ENCODE measurements at regions not wholly inside any gene's neighbourhood (a gene's known extent, or its start where the extent isn't known, plus 50 kb on each side); places are given as distances from the start of the nearest gene placed in this dataset.

DNA sequence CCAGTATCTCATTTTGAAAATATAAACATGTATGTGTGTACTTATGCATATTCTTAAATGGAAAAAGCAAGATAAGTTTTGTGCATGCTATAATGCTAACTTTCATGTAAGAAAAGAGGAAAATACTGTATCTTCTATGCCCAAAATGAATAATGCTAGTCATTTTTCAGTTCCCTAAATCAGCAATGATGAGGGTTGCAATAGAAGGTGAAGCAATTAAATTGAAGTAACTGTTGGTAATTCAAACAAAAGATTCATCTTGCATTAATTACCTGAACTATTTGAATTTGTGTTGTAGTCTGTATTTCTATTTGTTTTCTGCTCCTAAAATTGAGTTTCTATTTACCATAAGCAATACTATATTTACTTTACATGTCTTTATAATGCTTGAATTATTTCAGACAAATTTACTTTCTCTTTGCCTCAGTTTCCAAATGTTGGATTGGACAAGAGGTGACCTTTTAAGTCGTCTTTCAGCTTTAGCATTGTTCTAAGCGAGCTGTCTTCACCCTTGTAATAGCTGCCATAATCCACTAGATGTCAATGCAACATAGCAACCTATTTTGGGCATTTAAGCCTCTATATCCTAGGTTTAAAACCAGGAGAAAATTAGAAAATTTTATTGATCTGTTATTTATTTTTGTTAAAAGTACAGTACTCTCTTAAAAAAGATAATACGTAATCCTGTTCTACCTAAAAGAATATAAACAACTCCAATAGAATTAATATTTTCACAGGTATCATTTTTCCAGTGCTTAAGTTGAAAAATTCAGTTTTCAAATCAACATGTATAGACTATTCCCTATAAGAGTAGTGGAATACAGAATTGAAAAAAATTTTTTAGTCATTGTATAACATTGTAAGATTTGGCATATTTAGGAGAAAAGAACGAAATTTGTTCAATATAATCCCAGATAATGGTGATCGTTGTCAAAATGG, 52.3 kb upstream of the IFNGR1 start:
- Histone ChIP-seq H3K9me3 (no peaks in the 10 kb centered on the region), H3K4me1 (peaks cover 0 to 9% (median 4%) of the 10 kb centered on the region in 4 donors), H3K36me3 (no peaks in the 10 kb centered on the region), H3K27ac (no peak overlapping the region), H3K4me3 (no peak overlapping the region), H3K27me3 (no peaks in the 10 kb centered on the region)
- ATAC-seq (ENCODE audit: low FRiP score in 2 of 2) (peak in 1 of 2 donors; percentile 92), DNase-seq (no peak)
- TF ChIP-seq POLR2A (IDR thresholded peaks at IDR 0.05) (no peak), CTCF (IDR thresholded peaks at IDR 0.05) (peak; percentile 74 to 89 (median 84))
- 39 to 41% methylated on average over 5 of the region's 5 CpGs for WGBS, 2 donors

- ATAC-seq (ENCODE audit: low FRiP score in 2 of 2) = no peak
- H3K36me3 ChIP-seq = no peaks in the 10 kb centered on the region
- WGBS, 2 donors = 54 to 73% methylated on average over 3 of the region's 3 CpGs
- H3K4me1 ChIP-seq = peaks cover 3 to 12% (median 8%) of the 10 kb centered on the region in 4 donors
- DNase-seq = no peak
- no peaks in the 10 kb centered on the region for H3K9me3 ChIP-seq
- H3K27me3 ChIP-seq = no peaks in the 10 kb centered on the region
- no peak overlapping the region for H3K4me3 ChIP-seq
- TF ChIP-seq POLR2AphosphoS5 (IDR thresholded peaks at IDR 0.05) (no peak), POLR2A (IDR thresholded peaks at IDR 0.05) (no peak), CTCF (IDR thresholded peaks at IDR 0.05) (no peak), EP300 (IDR thresholded peaks at IDR 0.05) (no peak)
- H3K27ac ChIP-seq = no peak overlapping the region
Observed at GRCh38 chr6:137269803-137270202, 50.6 kb upstream of the IFNGR1 start.

DNA sequence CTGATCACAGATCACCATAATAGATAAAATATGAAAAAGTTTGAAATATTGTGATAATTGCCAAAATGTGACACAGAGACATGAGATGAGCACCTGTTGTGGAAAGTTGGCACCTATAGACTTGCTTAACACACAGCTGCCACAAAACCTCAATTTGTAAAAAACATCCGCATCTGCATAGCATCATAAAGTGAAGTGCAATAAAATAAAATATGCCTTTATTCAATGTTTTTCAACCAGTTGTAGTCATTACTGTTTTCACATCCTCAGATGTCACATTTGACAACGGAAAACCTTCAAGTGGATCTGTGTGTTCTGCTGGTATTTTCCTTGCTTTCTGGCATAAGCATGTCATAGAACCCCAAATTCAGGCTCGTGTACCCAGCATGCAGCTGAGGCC, 50.2 kb upstream of the IFNGR1 start:
- Histone ChIP-seq H3K4me1 (peaks cover 3 to 12% (median 8%) of the 10 kb centered on the region in 4 donors), H3K27me3 (no peaks in the 10 kb centered on the region), H3K9me3 (no peaks in the 10 kb centered on the region), H3K36me3 (no peaks in the 10 kb centered on the region), H3K27ac (no peak overlapping the region), H3K4me3 (no peak overlapping the region)
- DNase-seq (no peak), ATAC-seq (ENCODE audit: low FRiP score in 2 of 2) (no peak)
- no peak for TF ChIP-seq POLR2AphosphoS5 (IDR thresholded peaks at IDR 0.05)
- no peak for TF ChIP-seq CTCF (IDR thresholded peaks at IDR 0.05)
- no peak for TF ChIP-seq POLR2A (IDR thresholded peaks at IDR 0.05)
- TF ChIP-seq EP300 (IDR thresholded peaks at IDR 0.05) = no peak
- 84 to 93% methylated on average over 3 of the region's 3 CpGs for WGBS, 2 donors
